Stimulated activated CD8-positive, alpha-beta memory T cell treated with anti-CD3 and anti-CD28 coated beads, Interleukin-4, amount 100 ng/mL, for 1 hour (primary cell): ENCODE measurements at regions not wholly inside any gene's neighbourhood (a gene's known extent, or its start where the extent isn't known, plus 50 kb on each side); places are given as distances from the start of the nearest gene placed in this dataset.

ENCODE experiments used
- DNase-seq, 2 donors: peaks; one replicate each; pipeline ENCODE4 v3.0.0-alpha.2; 2020; ENCODE audit warnings: low read depth in 2 of 2, low spot score in 1 of 2

GRCh38 chr16:87165885-87166284 is 151.3 kb downstream of the C16orf95 start:
- DNase-seq: no peak

DNA sequence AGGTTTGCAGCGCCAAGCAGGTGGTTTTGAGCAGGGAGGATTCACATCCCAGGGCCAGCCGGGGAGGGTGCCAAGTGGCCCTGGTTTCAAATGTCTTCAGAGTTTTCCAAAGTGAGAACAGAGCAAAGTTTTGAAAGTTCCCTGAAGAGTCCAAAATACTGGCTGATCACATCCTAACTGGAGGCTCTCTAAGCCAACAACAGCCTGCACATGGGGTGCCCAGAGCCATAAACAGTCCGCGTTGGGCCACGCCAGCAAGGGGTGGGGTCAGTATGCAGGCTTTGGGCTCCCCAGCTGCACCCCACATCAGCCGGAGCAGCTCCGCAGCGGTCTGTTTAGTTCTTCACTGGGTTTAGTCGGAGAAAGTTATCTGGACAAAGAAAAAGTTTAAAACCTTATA is 150.9 kb downstream of the C16orf95 start:
- no peak for DNase-seq

DNA sequence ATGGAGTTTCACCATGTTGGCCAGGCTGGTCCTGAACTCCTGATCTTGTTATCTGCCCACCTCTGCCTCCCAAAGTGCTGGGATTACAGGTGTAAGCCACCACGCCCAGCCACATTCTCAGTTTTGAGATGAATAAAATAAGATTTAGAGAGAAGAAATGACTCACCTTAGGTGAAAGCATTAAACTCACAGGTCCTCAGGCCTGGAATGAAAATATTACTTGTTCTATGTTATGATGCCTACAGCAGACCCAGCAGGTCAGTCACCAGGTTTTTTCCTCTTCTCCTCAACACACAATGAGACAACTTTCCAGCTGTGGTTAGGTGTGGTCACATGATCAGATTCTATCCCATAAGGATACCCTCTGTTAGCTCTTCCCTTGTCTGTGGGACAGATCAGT is 150.3 kb downstream of the C16orf95 start:
- no peak for DNase-seq

GRCh38 chr16:87169509-87169995 is 147.6 kb downstream of the C16orf95 start:
- DNase-seq: no peak

DNA sequence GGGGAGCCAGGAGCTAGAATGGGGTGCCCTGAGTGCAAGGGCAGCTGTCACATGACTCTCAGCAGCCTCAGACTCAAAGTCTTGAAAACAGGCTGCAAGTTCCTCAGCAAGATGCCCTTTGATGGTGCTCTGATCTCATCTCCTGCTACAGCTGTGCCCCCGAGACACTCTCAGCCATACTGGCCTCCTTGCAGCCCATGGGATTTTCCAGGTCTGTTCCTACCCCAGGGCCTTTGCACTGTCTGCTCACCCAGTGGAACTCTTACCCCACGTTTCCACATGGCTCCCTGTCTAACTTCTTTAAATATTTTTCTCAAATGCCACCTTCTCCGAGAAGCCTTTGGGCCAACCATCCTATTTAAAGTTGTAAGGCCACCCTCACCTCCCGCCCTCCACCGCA is 146.9 kb downstream of the C16orf95 start:
- DNase-seq: no peak

- DNase-seq: no peak
Measured at GRCh38 chr16:87171723-87172122, 145.5 kb downstream of the C16orf95 start.

DNA sequence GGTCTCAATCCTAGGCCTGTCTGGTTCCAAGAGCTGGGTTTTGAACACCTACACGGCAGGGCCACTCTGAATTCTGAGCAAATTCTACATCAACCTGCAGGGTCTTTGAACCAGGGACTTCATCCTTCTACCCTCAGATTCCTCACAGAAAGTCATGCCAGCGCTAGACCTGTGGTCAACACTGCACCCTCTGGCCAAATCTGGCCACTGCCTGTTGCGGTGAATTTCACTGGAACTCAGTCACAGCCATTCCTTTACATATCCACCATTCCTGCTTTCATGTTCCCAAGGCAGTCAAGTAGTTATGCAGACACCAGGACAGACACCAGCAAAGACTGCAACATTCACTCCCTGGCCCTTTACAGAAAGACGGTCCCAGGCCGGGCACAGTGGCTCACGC is 144.6 kb downstream of the C16orf95 start:
- no peak for DNase-seq

DNA sequence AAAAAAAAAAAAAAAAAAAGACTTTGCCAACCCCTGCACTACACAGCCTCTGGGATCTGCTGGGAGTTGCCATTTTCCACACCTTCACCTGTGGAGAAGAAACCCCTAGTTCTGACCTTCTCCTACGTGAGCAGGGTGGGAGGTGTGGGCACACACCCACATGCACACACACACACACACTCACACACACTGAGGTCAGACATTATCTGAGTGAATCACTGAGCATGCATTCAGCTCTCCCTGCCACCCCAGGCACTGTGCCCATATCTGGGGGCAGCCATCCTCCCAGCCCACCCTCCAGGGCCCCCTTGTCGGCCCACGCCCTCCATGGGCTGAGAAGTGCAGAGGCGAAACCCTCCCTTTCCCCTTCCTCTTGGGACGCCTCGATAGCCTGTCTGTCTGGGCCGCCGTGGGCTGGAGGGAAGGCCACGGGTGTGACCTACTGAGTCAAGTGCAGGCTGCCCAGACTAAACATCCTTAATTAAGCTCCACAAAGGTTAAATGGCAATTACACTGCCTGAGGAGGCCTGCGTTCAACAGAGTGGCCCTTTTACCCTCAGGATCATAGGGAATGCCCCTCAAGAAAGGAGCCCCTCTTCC is 143.8 kb downstream of the C16orf95 start:
- no peak for DNase-seq

DNA sequence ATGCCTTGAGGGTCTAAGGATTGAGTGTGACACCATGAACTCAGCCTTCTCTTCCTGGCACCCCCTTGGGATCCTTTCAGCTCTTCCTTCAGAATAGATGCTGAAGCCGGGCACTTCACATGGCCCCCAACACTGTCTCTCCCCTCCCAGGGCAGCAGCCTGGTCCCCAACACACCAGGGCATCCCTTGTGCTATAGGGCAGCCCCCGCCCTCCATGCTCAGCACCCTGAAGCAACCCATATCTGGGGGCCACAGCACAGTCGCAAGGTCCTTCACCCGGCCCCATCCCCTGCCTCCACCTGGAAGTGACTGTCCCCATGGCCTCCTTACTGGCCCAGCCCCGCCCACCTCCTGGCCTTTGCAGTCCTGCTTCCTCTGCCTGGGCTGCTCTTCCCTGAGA is 143.1 kb downstream of the C16orf95 start:
- no peak for DNase-seq

DNA sequence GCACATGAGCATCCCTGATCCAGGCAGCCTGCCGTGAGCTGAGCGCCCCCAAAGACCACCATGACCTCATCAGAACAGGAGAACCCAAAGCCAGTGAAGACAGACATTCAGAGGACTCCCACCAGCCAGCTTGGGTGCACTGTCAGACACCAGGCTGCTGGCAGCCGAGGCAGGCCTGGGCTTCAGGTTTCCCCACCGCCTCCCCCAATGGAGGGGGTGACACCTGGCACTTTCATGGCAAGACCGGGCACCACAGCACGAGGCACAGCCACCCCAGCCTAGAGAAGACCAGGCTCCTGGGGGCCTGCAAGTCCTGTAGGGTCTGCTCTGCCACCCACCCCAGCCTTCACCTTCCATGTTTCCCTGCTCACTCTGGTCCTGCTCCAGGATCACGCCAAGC is 140.5 kb downstream of the C16orf95 start:
- DNase-seq: no peak

DNA sequence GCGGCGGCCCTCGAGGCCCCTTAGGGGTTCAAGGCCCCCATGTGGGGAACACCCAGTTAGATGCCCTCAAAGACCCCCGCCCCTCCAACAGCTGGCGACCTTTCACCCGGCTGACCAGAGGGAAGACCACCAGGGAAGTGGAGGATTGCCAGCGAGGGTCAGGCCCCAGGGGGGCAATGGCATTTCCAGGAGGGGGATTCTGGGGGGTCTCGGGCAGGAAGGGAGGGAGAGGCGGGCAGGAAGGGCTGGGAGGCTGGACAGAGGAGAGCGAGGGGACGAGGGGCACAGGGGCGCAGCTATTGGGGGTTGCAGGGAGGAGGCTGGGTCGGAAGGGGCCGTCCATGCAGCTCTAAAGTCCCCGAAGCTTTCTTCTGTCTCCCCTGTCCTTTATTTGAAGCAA is 139.5 kb downstream of the C16orf95 start:
- no peak for DNase-seq

DNA sequence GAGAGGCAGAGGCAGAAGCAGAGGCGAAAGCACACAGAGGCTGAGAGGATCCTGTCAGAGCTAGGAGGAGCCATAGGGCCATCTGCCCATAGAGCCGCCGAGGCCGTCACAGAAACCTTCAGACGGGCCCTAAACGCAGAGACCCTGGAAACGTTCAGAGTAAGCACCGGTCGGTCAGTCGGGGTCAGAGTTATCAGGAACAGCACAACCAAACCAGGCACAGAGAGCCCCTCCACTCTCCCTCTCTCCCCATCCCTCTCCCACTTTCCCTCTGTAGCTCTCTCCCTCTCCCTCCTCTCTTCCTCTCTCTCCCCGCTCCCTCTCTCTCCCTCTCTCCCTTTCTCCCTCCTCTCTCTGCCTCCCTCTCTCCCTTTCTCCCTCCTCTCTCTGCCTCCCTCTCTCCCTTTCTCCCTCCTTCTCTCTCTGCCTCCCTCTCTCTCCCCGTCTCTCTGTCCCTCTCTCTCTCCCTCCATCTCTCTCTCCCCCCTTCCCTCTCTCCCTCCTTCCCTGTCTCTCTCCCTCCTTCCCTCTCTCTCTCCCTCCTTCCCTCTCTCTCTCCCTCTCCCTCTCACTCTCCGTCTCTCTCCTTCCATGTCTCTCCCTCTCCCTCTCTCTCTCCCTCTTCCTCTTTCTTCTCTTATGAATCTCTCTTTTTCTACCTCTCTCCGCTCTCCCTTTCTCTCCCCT is 138.9 kb downstream of the C16orf95 start:
- no peak for DNase-seq

DNA sequence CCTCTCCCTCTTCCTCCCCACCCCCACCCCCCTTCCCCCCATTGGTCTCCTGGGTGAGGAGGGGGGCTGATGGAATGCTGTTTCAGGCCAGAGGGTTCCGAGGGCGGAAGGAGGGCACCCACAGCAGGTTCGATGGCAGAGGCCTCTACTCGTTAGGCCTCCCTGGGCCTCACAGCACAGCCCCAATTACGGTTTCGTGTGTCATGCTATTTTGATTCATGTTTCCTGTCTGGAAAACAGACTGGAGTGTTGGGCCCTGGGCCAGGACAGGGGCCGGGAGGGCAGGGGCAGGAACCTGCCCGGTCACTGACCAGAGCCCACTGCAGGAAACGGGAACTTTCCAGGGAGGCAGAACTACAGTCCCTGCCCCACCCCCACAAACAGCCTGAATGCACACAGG is 138.2 kb downstream of the C16orf95 start:
- DNase-seq: no peak

- no peak for DNase-seq
Measured at GRCh38 chr16:87180069-87180468, 137.1 kb downstream of the C16orf95 start.

DNA sequence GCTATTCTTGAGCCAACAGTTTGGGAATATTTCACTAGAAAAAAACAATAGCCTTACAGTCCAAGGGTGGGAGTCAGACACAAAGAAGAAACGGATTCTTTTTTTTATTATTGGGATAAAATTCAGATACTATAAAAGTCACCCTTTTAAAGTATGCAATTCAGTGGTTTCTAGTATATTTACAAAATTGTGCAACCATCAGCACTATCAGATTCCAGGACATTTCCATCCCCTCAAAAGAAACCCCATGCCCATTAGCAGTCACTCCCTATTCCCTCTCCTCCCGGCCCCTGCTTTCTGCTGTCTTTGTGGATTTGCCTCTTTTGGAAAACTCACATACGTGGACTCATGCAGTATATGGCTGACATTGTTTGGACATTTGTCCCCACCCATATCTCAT is 134.4 kb downstream of the C16orf95 start:
- no peak for DNase-seq

- no peak for DNase-seq
Measured at GRCh38 chr16:87183647-87184046, 133.5 kb downstream of the C16orf95 start.

GRCh38 chr16:87185308-87185707 is 131.9 kb downstream of the C16orf95 start:
- DNase-seq: no peak

- no peak for DNase-seq
Measured at GRCh38 chr16:87185983-87186382, 131.2 kb downstream of the C16orf95 start.

GRCh38 chr16:87186446-87186845 is 130.7 kb downstream of the C16orf95 start:
- no peak for DNase-seq

DNA sequence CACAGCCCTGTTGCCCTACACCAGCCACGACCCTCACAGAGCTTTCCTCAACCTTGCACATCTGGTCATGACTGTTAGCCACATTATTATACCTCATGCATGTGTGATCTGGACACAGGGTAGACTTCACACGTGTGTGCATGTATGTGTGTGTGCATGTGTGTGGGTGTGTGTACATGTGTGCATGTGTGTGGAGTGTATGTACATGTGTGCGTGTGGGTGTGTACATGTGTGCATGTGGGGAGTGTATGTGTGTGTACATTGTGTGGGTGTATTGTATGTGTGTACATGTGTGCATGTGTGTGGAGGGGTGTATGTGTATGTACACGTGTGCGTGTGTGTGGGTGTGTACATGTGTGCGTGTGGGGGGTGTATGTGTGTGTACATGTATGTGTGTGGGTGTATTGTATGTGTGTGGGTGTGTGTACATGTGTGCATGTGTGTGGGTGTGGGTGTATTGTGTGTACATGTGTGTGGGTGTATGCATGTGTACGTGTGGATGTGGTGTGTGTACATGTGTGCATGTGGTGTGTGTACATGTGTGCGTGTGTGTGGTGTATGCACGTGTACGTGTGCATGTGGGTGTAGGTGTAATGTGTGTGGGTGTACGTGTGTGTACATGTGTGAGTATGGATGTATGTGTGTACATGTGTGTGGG is 130.2 kb downstream of the C16orf95 start:
- DNase-seq: no peak

GRCh38 chr16:87188104-87188503 is 129.1 kb downstream of the C16orf95 start:
- no peak for DNase-seq

DNA sequence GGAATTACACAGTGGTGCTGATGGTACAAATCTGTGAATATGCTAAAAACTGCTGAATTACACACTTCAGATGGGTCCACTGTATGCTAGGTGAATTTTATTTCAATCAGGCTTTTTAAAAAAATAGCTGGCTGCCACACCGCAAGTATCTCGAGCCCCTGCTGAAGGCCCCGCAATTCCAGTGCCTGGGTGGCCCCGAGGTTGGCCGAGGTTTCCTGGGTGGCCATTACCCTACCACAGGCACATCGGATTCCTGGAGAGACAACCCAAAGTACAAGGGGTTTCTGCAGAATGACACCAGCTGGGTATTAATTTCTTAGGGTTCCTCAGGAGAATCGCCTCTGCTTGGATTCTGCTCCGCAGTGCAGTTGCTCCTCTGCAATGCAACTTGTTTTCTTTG is 127.8 kb downstream of the C16orf95 start:
- DNase-seq: no peak
